Fibroblast of mammary gland (primary cell): ENCODE measurements at regions not wholly inside any gene's neighbourhood (a gene's known extent, or its start where the extent isn't known, plus 50 kb on each side); places are given as distances from the start of the nearest gene placed in this dataset.
"Not testable (repeated sequence)": the region's sequence is repeated elsewhere in the genome, so short reads cannot be mapped to it uniquely, and the experiment has no call there.

Source experiments
- DNase-seq: peaks from one replicate; pipeline ENCODE4 v3.0.0-alpha.2; 2010; ENCODE audit warnings: low read depth
- H3K4me3 ChIP-seq: 2 replicates; pipeline ENCODE4 v1.5.1; 2011; ENCODE audit warnings: low read depth, mild to moderate bottlenecking, low read length, moderate library complexity; ENCODE audit not compliant: control insufficient read depth
- TF ChIP-seq, protein P1 (sequence below): conservative IDR thresholded peaks from 2 replicates; pipeline ENCODE4 v1.5.1; 2011; ENCODE audit warnings: low read depth, low read length, inconsistent platforms; ENCODE audit not compliant: control insufficient read depth, insufficient read depth

- TF ChIP-seq, protein P1, sequence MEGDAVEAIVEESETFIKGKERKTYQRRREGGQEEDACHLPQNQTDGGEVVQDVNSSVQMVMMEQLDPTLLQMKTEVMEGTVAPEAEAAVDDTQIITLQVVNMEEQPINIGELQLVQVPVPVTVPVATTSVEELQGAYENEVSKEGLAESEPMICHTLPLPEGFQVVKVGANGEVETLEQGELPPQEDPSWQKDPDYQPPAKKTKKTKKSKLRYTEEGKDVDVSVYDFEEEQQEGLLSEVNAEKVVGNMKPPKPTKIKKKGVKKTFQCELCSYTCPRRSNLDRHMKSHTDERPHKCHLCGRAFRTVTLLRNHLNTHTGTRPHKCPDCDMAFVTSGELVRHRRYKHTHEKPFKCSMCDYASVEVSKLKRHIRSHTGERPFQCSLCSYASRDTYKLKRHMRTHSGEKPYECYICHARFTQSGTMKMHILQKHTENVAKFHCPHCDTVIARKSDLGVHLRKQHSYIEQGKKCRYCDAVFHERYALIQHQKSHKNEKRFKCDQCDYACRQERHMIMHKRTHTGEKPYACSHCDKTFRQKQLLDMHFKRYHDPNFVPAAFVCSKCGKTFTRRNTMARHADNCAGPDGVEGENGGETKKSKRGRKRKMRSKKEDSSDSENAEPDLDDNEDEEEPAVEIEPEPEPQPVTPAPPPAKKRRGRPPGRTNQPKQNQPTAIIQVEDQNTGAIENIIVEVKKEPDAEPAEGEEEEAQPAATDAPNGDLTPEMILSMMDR, result no peak
- DNase-seq, result no peak
- no peak overlapping the region for H3K4me3 ChIP-seq
These were observed 480.0 kb upstream of the SALL3 start for GRCh38 chr18:78499586-78499985.

GRCh38 chr18:78501251-78501650 lies 478.4 kb upstream of the SALL3 start:
- no peak for DNase-seq
- H3K4me3 ChIP-seq, result no peak overlapping the region
- TF ChIP-seq, protein P1, result no peak

DNA sequence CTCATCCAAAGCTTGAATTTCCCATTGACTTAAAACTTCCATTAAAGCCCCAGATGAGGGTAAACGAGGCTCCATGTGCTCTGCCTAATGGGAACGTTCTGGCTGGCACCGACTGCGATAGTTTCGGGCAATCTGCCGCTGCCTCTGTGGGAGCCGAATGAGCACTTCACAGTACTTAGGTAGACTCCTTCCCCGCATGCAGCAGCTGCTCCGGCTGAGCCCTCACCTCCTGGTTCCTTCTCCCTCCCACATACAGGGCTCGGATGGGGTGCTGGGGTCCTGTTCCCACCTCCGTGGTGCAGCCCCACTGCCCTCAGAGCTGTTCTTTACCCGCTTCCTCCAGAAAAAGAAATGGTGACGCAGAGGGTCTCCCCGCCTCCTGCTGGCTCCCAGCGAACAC lies 476.5 kb upstream of the SALL3 start:
- H3K4me3 ChIP-seq, result no peak overlapping the region
- DNase-seq, result no peak
- TF ChIP-seq, protein P1, result no peak

- TF ChIP-seq, protein P1, result no peak
- H3K4me3 ChIP-seq, result no peak overlapping the region
- no peak for DNase-seq
These were observed 473.7 kb upstream of the SALL3 start for GRCh38 chr18:78505851-78506461.

DNA sequence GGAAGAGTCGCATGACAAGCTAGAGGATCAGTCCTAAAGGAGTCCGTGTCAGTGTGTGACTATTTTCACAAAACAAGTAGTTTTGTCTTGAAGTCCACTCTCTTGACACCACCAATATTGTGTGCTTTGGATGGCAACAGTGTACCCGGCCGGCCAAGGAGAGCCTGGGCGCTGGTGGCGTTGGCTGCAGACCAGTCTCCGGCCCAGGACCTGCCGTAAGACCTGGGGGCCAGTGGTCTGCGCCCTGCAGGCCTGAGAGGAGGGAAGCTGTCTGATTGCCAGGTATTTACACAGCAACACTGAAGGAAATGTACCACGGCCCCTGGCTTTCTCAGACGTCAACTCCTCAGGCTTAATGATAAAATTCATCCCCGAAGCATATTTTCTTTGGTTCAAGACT lies 472.4 kb upstream of the SALL3 start:
- no peak for DNase-seq
- TF ChIP-seq, protein P1, result no peak
- no peak overlapping the region for H3K4me3 ChIP-seq

- not testable (repeated sequence) for DNase-seq, H3K4me3 ChIP-seq
These were observed 471.3 kb upstream of the SALL3 start for GRCh38 chr18:78508228-78508824.

DNA sequence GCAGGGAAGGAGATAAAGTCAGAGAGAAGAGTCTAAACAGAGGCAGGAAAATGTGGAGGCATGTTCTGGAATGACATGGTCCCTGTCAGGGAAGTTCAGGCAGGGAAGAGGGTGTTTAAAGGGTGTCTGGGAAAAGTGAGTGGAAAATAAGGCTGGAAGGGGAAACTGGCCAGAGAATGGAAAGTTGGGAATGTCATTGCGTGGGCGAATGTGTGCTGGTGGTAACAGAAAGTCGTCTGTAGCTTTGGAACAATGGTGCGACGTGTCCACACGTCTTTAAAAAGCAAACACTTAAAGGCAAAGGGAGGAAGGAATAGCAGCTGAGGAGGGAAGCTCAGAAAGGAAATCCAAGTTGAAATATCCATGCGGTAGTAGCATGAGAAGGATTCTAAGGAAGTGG lies 469.5 kb upstream of the SALL3 start:
- no peak for DNase-seq
- H3K4me3 ChIP-seq, result no peak overlapping the region
- TF ChIP-seq, protein P1, result no peak
